NCI-H2171 treated with DMSO at 0.1 percent for 48 hours (cell line): ENCODE measurements at regions not wholly inside any gene's neighbourhood (a gene's known extent, or its start where the extent isn't known, plus 50 kb on each side); places are given as distances from the start of the nearest gene placed in this dataset.

ENCODE experiments used
- DNase-seq: peaks from one replicate; lab custom pipeline; 2025; lab: John Stamatoyannopoulos, UW

- DNase-seq, result no peak
Observed at GRCh38 chr9:82549174-82549821, 513.6 kb downstream of the RASEF start.

- no peak for DNase-seq
Observed at GRCh38 chr9:82552784-82553183, 510.2 kb downstream of the RASEF start.

GRCh38 chr9:82553654-82554366, 509.1 kb downstream of the RASEF start:
- no peak for DNase-seq

- no peak for DNase-seq
Observed at GRCh38 chr9:82554381-82554780, 508.6 kb downstream of the RASEF start.

- no peak for DNase-seq
Observed at GRCh38 chr9:82555031-82555430, 507.9 kb downstream of the RASEF start.

GRCh38 chr9:82555431-82556051, 507.4 kb downstream of the RASEF start:
- no peak for DNase-seq

- DNase-seq, result no peak
Observed at GRCh38 chr9:82558346-82558745, 504.6 kb downstream of the RASEF start.

- no peak for DNase-seq
Observed at GRCh38 chr9:82558855-82559630, 503.9 kb downstream of the RASEF start.

- no peak for DNase-seq
Observed at GRCh38 chr9:82560036-82560435, 502.9 kb downstream of the RASEF start.

- DNase-seq, result no peak
Observed at GRCh38 chr9:82560457-82560904, 502.5 kb downstream of the RASEF start.

GRCh38 chr9:82563094-82563493, 499.8 kb downstream of the RASEF start:
- no peak for DNase-seq

GRCh38 chr9:82563841-82564240, 499.1 kb downstream of the RASEF start:
- DNase-seq, result no peak

- DNase-seq, result no peak
Observed at GRCh38 chr9:82565188-82565969, 497.6 kb downstream of the RASEF start.

GRCh38 chr9:82567953-82568352, 495.0 kb downstream of the RASEF start:
- no peak for DNase-seq

GRCh38 chr9:82570226-82570625, 492.7 kb downstream of the RASEF start:
- DNase-seq, result no peak

- no peak for DNase-seq
Observed at GRCh38 chr9:82571540-82571939, 491.4 kb downstream of the RASEF start.

GRCh38 chr9:82572146-82572545, 490.8 kb downstream of the RASEF start:
- no peak for DNase-seq

GRCh38 chr9:82574911-82575310, 488.0 kb downstream of the RASEF start:
- no peak for DNase-seq

GRCh38 chr9:82580921-82581320, 482.0 kb downstream of the RASEF start:
- no peak for DNase-seq

- DNase-seq, result no peak
Observed at GRCh38 chr9:82581516-82581915, 481.4 kb downstream of the RASEF start.

GRCh38 chr9:82581935-82582334, 481.0 kb downstream of the RASEF start:
- no peak for DNase-seq

GRCh38 chr9:82582693-82583092, 480.2 kb downstream of the RASEF start:
- no peak for DNase-seq
